Astrocyte (in vitro differentiated cells and primary cell): ENCODE measurements at regions not wholly inside any gene's neighbourhood (a gene's known extent, or its start where the extent isn't known, plus 50 kb on each side); places are given as distances from the start of the nearest gene placed in this dataset.

Experiments
- EZH2 ChIP-seq: IDR thresholded peaks from 2 replicates; pipeline ENCODE4 v1.6.1; 2012; ENCODE audit warnings: mild to moderate bottlenecking, low read length, inconsistent platforms; ENCODE audit not compliant: insufficient read depth
- TF ChIP-seq, protein P1 (sequence below): IDR thresholded peaks from 2 replicates; pipeline ENCODE4 v1.5.1; 2011; ENCODE audit warnings: low read depth, mild to moderate bottlenecking, inconsistent platforms, low read length, moderate library complexity; ENCODE audit not compliant: insufficient read depth

DNA sequence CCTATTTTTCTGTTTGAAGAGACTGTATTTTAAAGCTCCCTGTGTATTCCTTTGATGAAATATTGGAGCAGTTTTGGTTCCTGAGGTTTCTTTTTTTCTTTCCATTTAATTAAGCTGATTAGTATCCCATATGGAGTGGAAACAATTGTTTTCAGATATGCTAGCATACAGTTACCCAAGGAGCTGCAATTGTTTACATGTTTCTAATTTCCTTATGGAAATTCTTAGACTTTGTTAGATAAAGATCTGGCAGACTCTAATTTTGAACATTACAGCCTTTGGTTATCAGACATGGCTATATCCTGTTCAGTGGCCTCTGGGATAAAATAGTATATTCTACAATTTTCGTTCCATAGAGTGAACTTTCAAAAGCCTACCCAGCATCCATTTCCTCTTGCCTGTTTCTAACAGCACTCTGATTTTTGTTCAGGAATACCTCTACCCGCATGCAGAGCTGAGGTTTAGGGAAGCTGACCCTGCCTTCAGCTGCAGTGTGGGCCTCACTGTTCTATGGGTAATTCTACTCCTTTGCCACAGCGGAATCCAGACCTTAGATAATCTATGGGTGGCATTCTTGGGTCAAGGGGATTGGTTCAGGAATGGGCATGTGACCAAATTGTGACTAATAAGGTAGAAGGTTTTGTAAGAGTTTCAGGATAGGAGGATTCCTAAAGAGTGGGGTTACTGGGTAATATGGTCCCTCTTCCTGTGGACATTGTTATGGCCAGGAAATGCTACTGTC is 161.1 kb upstream of the ANKRD28 start:
- TF ChIP-seq, protein P1, sequence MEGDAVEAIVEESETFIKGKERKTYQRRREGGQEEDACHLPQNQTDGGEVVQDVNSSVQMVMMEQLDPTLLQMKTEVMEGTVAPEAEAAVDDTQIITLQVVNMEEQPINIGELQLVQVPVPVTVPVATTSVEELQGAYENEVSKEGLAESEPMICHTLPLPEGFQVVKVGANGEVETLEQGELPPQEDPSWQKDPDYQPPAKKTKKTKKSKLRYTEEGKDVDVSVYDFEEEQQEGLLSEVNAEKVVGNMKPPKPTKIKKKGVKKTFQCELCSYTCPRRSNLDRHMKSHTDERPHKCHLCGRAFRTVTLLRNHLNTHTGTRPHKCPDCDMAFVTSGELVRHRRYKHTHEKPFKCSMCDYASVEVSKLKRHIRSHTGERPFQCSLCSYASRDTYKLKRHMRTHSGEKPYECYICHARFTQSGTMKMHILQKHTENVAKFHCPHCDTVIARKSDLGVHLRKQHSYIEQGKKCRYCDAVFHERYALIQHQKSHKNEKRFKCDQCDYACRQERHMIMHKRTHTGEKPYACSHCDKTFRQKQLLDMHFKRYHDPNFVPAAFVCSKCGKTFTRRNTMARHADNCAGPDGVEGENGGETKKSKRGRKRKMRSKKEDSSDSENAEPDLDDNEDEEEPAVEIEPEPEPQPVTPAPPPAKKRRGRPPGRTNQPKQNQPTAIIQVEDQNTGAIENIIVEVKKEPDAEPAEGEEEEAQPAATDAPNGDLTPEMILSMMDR = no peak
- TF ChIP-seq EZH2 = no peak
